ENCODE measurements at regions not wholly inside any gene's neighbourhood (a gene's known extent, or its start where the extent isn't known, plus 50 kb on each side); places are given as distances from the start of the nearest gene placed in this dataset.

- H3K4me3 ChIP-seq (replicated peaks in 1 of 2; ENCODE audit: low read depth in 2 of 2, low read length in 2 of 2), result no peak overlapping the region
- no peak for DNase-seq (ENCODE audit: low read depth in 2 of 2)
- TF ChIP-seq CTCF (IDR thresholded peaks at IDR 0.05; ENCODE audit: low read depth, low read length), result no peak
These were observed 122.4 kb downstream of the DACT1 start for GRCh38 chr14:58760121-58760520.

GRCh38 chr14:58762629-58763028 lies 124.9 kb downstream of the DACT1 start:
- DNase-seq (ENCODE audit: low read depth in 2 of 2), result no peak
- no peak for TF ChIP-seq CTCF (IDR thresholded peaks at IDR 0.05; ENCODE audit: low read depth, low read length)
- H3K4me3 ChIP-seq (replicated peaks in 1 of 2; ENCODE audit: low read depth in 2 of 2, low read length in 2 of 2), result no peak overlapping the region

- H3K4me3 ChIP-seq (replicated peaks in 1 of 2; ENCODE audit: low read depth in 2 of 2, low read length in 2 of 2), result no peak overlapping the region
- TF ChIP-seq CTCF (IDR thresholded peaks at IDR 0.05; ENCODE audit: low read depth, low read length), result no peak
- DNase-seq (ENCODE audit: low read depth in 2 of 2), result no peak
These were observed 125.4 kb downstream of the DACT1 start for GRCh38 chr14:58763210-58763609.

- DNase-seq (ENCODE audit: low read depth in 2 of 2), result peak in 1 of 2 donors; percentile 32
- no peak for TF ChIP-seq CTCF (IDR thresholded peaks at IDR 0.05; ENCODE audit: low read depth, low read length)
- H3K4me3 ChIP-seq (replicated peaks in 1 of 2; ENCODE audit: low read depth in 2 of 2, low read length in 2 of 2), result no peak overlapping the region
These were observed 127.7 kb downstream of the DACT1 start for GRCh38 chr14:58765418-58765831.

- TF ChIP-seq CTCF (IDR thresholded peaks at IDR 0.05; ENCODE audit: low read depth, low read length), result no peak
- no peak overlapping the region for H3K4me3 ChIP-seq (replicated peaks in 1 of 2; ENCODE audit: low read depth in 2 of 2, low read length in 2 of 2)
- no peak for DNase-seq (ENCODE audit: low read depth in 2 of 2)
These were observed 128.1 kb downstream of the DACT1 start for GRCh38 chr14:58765843-58766242.

GRCh38 chr14:58769011-58769643 lies 131.4 kb downstream of the DACT1 start:
- no peak for DNase-seq (ENCODE audit: low read depth in 2 of 2)
- TF ChIP-seq CTCF (IDR thresholded peaks at IDR 0.05; ENCODE audit: low read depth, low read length), result no peak
- H3K4me3 ChIP-seq (replicated peaks in 1 of 2; ENCODE audit: low read depth in 2 of 2, low read length in 2 of 2), result no peak overlapping the region

GRCh38 chr14:58769771-58770170 lies 132.0 kb downstream of the DACT1 start:
- TF ChIP-seq CTCF (IDR thresholded peaks at IDR 0.05; ENCODE audit: low read depth, low read length), result no peak
- no peak for DNase-seq (ENCODE audit: low read depth in 2 of 2)
- no peak overlapping the region for H3K4me3 ChIP-seq (replicated peaks in 1 of 2; ENCODE audit: low read depth in 2 of 2, low read length in 2 of 2)

Measured in cardiac fibroblast (primary cell).